T-helper 2 cell treated with Interferon-gamma antibody and Interleukin-4, amounts not matched to agents 5 μg/mL and 100 μg/mL, for 36 hours (primary cell): ENCODE measurements at regions not wholly inside any gene's neighbourhood (a gene's known extent, or its start where the extent isn't known, plus 50 kb on each side); places are given as distances from the start of the nearest gene placed in this dataset.
A peak's percentile ranks its signal among the peaks of the same experiment; 100 is the strongest.
"Not testable (repeated sequence)": the region's sequence is repeated elsewhere in the genome, so short reads cannot be mapped to it uniquely, and the experiment has no call there.

Experiments
- DNase-seq: peaks from one replicate; pipeline ENCODE4 v3.0.0; 2021; ENCODE audit warnings: low spot score
- H3K27ac Mint-ChIP-seq: one replicate; pipeline ENCODE4 v1.8.0; 2021; ENCODE audit warnings: mild to moderate bottlenecking, mixed read lengths
- H3K27me3 Mint-ChIP-seq: one replicate; pipeline ENCODE4 v1.8.0; 2021; ENCODE audit warnings: low read depth, mixed read lengths
- H3K36me3 Mint-ChIP-seq: one replicate; pipeline ENCODE4 v1.8.0; 2021; ENCODE audit warnings: low read depth, mixed read lengths
- H3K4me1 Mint-ChIP-seq: one replicate; pipeline ENCODE4 v1.8.0; 2021; ENCODE audit warnings: low read depth, mixed read lengths
- H3K4me3 Mint-ChIP-seq: one replicate; pipeline ENCODE4 v1.8.0; 2022; ENCODE audit warnings: mild to moderate bottlenecking, moderate library complexity, mixed read lengths
- H3K9me3 Mint-ChIP-seq: one replicate; pipeline ENCODE4 v1.8.0; 2021; ENCODE audit warnings: mixed read lengths

GRCh38 chr1:230568676-230569075 lies 73.6 kb upstream of the COG2 start:
- Mint-ChIP-seq H3K9me3 (no peaks in the 10 kb centered on the region), H3K36me3 (no peaks in the 10 kb centered on the region)

DNA sequence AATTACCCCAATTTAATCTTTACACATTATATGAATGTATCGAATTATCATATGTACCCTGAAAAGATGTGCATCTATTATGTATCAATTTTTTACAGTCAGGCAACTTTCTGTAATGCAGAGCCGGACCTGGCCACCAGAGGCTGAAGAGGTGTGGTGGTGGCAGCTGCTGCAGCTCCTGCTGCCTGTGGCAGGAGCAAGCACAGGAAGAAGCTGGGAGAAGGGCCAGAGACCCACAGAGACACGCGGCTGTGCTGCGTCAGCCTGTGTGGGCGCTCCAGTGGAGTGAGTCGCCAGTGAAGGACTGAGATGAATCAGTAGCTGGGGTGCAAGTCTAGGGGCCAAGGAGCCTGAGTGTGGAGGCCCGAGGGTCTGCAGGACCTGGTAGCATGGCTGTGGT lies 74.3 kb upstream of the COG2 start:
- Mint-ChIP-seq H3K4me3 (no peak overlapping the region), H3K27ac (no peak overlapping the region)
- DNase-seq = peak; percentile 33

More at GRCh38 chr1:230568676-230569075, 73.6 kb upstream of the COG2 start:
- Mint-ChIP-seq H3K27me3 (peaks cover 10% of the 10 kb centered on the region), H3K4me3 (no peak overlapping the region), H3K4me1 (peaks cover 2% of the 10 kb centered on the region), H3K27ac (no peak overlapping the region)
- no peak for DNase-seq

GRCh38 chr1:230567221-230567575 lies 75.1 kb upstream of the COG2 start:
- Mint-ChIP-seq H3K27me3 (peaks cover 14% of the 10 kb centered on the region), H3K36me3 (no peaks in the 10 kb centered on the region), H3K27ac (no peak overlapping the region), H3K4me1 (peaks cover 2% of the 10 kb centered on the region), H3K9me3 (no peaks in the 10 kb centered on the region), H3K4me3 (no peak overlapping the region)
- DNase-seq = no peak

More for the DNA sequence above, 74.3 kb upstream of the COG2 start:
- peaks cover 12% of the 10 kb centered on the region for H3K27me3 Mint-ChIP-seq
- H3K36me3 Mint-ChIP-seq = no peaks in the 10 kb centered on the region
- H3K9me3 Mint-ChIP-seq = no peaks in the 10 kb centered on the region
- peaks cover 2% of the 10 kb centered on the region for H3K4me1 Mint-ChIP-seq

- H3K27ac Mint-ChIP-seq, H3K36me3 Mint-ChIP-seq, DNase-seq, H3K4me1 Mint-ChIP-seq, H3K9me3 Mint-ChIP-seq, H3K4me3 Mint-ChIP-seq: not testable (repeated sequence)
- H3K27me3 Mint-ChIP-seq = peaks cover 11% of the 10 kb centered on the region
These were observed 75.6 kb upstream of the COG2 start for GRCh38 chr1:230566532-230567220.

GRCh38 chr1:230565141-230565540 lies 77.1 kb upstream of the COG2 start:
- Mint-ChIP-seq H3K9me3 (no peaks in the 10 kb centered on the region), H3K36me3 (no peaks in the 10 kb centered on the region), H3K27me3 (peaks cover 11% of the 10 kb centered on the region), H3K4me3 (no peak overlapping the region), H3K27ac (no peak overlapping the region), H3K4me1 (peaks cover 2% of the 10 kb centered on the region)
- DNase-seq = no peak

DNA sequence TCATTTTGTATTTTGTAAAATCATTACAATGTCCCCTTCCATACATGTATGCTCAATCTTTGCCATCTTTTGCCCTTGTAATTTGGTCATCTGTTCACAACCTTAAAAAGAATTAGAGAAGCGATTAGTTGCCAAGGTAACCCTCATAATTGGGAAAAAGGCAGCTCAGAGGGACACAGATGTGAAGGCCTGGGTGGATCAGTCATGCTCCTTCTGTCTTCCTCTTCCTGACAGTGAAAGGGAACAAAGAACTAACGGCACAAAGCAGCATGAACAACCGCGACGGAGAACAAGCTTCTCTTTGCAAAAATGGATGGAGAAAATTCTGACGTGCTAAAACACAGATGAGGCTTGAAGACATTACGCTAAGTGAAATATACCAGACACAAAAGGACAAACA lies 78.7 kb upstream of the COG2 start:
- Mint-ChIP-seq H3K36me3 (no peaks in the 10 kb centered on the region), H3K4me1 (peaks cover 2% of the 10 kb centered on the region), H3K4me3 (no peak overlapping the region), H3K9me3 (no peaks in the 10 kb centered on the region), H3K27me3 (peaks cover 11% of the 10 kb centered on the region), H3K27ac (no peak overlapping the region)
- DNase-seq = no peak

DNA sequence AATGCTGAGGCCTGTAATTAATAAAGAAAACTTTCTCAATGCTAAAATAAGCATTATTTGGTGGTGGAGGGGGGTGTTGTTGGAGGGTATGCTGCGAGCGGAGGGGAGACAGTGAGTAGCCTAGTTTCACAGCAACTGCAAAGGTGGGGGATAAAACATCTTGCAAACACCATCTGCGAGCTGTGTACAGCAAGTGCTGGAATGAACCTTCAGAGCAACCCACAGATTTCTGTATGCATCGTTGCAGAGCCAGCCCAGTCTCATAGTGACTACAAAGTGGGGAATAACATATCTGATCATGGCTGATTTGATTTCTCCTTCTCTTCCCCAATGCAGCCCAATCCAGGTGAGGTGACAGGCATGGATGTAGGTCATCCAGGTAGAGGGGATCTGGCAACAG lies 80.7 kb upstream of the COG2 start:
- no peak for DNase-seq
- H3K9me3 Mint-ChIP-seq = no peaks in the 10 kb centered on the region
- no peaks in the 10 kb centered on the region for H3K36me3 Mint-ChIP-seq
- no peak overlapping the region for H3K4me3 Mint-ChIP-seq
- H3K27me3 Mint-ChIP-seq = peaks cover 11% of the 10 kb centered on the region
- no peak overlapping the region for H3K27ac Mint-ChIP-seq
- no peaks in the 10 kb centered on the region for H3K4me1 Mint-ChIP-seq

- H3K4me3 Mint-ChIP-seq = no peak overlapping the region
- peaks cover 9% of the 10 kb centered on the region for H3K27me3 Mint-ChIP-seq
- no peaks in the 10 kb centered on the region for H3K9me3 Mint-ChIP-seq
- DNase-seq = no peak
- H3K4me1 Mint-ChIP-seq = no peaks in the 10 kb centered on the region
- no peaks in the 10 kb centered on the region for H3K36me3 Mint-ChIP-seq
- no peak overlapping the region for H3K27ac Mint-ChIP-seq
These were observed 84.0 kb upstream of the COG2 start for GRCh38 chr1:230558324-230558723.

DNA sequence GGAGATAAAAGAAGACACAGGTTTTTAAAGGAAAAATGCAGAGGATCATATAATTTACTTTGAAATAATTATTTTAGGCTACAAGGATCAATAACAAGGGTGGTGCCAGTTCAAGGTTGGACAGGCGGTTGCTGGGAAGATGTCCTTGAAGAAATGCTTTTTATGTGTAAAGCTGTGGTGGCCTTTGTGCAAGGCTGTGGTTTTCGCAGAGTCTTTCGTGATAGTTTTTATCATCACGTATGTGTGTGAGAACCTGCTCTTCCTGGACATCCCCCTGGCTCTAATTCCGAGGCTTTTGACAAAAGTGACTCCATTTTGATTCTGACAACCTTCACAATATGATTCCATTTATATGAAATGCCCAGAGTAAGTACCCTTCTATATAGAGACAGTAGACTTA lies 85.8 kb upstream of the COG2 start:
- H3K27me3 Mint-ChIP-seq = peaks cover 9% of the 10 kb centered on the region
- no peak overlapping the region for H3K27ac Mint-ChIP-seq

DNA sequence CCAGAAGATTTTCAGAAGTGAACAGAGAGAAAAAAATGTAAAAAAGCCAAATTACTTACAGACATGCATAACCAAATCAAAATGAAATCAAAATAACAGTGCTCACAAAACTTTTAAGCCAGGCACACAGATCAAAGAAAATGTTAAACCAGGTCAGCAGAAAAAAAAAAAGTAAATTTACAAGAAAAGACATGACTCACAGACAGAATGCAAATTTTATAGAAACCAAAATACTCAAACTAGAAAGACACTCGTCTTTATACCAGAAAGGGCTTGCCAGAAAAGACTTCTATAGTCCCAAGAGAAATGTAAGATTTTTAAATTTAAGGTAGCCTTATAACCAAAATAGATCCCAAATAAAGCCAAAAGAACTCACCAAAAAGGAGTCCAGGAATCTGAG lies 86.5 kb upstream of the COG2 start:
- Mint-ChIP-seq H3K27me3 (peaks cover 9% of the 10 kb centered on the region), H3K9me3 (no peaks in the 10 kb centered on the region), H3K36me3 (no peaks in the 10 kb centered on the region), H3K27ac (no peak overlapping the region), H3K4me1 (no peaks in the 10 kb centered on the region), H3K4me3 (no peak overlapping the region)
- DNase-seq = no peak

More for the DNA sequence above, 85.8 kb upstream of the COG2 start:
- no peaks in the 10 kb centered on the region for H3K4me1 Mint-ChIP-seq
- no peaks in the 10 kb centered on the region for H3K9me3 Mint-ChIP-seq
- DNase-seq = no peak
- no peaks in the 10 kb centered on the region for H3K36me3 Mint-ChIP-seq
- no peak overlapping the region for H3K4me3 Mint-ChIP-seq

DNA sequence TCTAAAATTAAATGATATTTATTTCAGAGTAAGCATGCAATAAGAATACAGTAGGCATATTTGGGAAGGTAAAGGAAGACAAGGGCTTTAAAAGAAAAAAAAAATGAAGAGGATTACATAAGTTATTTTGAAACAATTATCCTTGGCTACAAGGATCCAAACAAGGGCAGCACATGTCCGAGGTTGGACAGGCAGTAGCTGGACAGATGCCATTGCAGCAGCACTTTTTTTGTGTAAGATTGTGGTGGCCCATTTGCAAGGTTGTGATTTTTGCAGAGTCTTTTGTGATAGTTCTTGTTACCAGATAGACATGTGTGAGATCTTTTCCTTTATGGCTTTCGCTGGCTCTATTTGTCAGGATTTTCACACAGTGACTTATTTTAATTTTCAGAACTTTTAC lies 89.4 kb upstream of the COG2 start:
- H3K4me3 Mint-ChIP-seq = no peak overlapping the region
- H3K27ac Mint-ChIP-seq = no peak overlapping the region
- H3K36me3 Mint-ChIP-seq = no peaks in the 10 kb centered on the region
- peaks cover 9% of the 10 kb centered on the region for H3K27me3 Mint-ChIP-seq
- no peaks in the 10 kb centered on the region for H3K4me1 Mint-ChIP-seq
- no peak for DNase-seq
- no peaks in the 10 kb centered on the region for H3K9me3 Mint-ChIP-seq

DNA sequence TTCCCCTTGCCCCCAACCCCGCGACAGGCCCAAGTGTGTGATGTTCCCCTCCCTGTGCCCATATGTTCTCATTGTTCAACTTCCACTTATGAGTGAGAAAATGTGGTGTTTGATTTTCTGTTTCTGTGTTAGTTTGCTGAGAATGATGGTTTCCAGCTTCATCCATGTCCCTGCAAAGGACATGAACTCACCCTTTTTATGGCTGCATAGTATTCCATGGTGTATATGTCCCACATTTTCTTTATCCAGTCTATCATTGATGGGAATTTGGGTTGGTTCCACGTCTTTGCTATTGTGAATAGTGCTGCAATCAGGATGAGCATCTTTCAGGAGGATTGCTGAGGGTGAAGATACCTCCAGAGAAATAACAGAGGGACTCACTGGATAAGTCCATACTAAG lies 91.3 kb upstream of the COG2 start:
- H3K27ac Mint-ChIP-seq, H3K4me3 Mint-ChIP-seq, H3K36me3 Mint-ChIP-seq, H3K9me3 Mint-ChIP-seq, DNase-seq, H3K27me3 Mint-ChIP-seq, H3K4me1 Mint-ChIP-seq: not testable (repeated sequence)

DNA sequence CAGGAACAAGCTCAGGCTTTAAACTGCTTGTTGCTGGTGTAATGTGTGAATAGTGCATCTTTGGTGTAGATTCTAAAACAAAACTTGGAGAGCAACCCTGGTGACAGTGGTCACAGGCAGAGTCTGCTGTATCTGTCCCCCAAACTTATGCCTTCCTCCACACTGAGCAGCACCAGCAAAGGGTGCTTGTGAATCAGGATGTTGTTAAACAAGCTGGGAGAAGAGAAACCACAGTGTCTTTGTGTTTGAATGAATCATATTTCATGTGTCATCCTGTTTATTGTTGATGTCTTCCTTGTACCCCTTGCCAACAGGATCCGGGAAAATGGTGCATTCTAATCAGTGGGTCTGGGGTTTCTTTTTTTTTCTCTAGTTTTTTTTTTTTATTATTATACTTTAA lies 91.9 kb upstream of the COG2 start:
- DNase-seq = no peak
- H3K4me1 Mint-ChIP-seq = no peaks in the 10 kb centered on the region
- H3K4me3 Mint-ChIP-seq = no peak overlapping the region

DNA sequence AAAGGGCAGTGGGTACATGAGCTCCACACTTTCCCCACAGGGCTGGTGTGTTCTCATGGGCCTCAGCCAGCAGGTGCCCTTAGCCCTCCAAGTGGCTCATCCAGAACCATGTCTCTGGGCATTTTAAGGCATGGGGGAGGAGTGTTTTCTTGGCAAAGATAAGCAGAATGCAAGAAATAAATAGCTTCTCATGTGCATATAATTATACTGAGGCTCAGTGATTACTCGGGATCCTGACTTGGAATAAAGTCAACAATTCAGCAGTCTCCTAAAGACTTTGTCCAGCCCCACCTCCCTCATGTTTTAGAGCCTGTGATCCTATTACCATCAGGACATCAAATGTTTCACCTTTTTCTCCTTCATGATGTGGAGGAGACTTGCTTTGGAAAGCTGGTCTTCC lies 92.7 kb upstream of the COG2 start:
- Mint-ChIP-seq H3K4me3 (no peak overlapping the region), H3K36me3 (no peaks in the 10 kb centered on the region), H3K4me1 (no peaks in the 10 kb centered on the region), H3K9me3 (no peaks in the 10 kb centered on the region), H3K27ac (no peak overlapping the region), H3K27me3 (peaks cover 7% of the 10 kb centered on the region)
- no peak for DNase-seq

More for the DNA sequence above, 91.9 kb upstream of the COG2 start:
- H3K27ac Mint-ChIP-seq = no peak overlapping the region
- peaks cover 7% of the 10 kb centered on the region for H3K27me3 Mint-ChIP-seq
- H3K9me3 Mint-ChIP-seq = no peaks in the 10 kb centered on the region
- no peaks in the 10 kb centered on the region for H3K36me3 Mint-ChIP-seq

GRCh38 chr1:230548997-230549396 lies 93.3 kb upstream of the COG2 start:
- no peak overlapping the region for H3K4me3 Mint-ChIP-seq
- DNase-seq = no peak
- H3K27ac Mint-ChIP-seq = no peak overlapping the region
- no peaks in the 10 kb centered on the region for H3K36me3 Mint-ChIP-seq
- H3K27me3 Mint-ChIP-seq = peaks cover 3% of the 10 kb centered on the region
- H3K9me3 Mint-ChIP-seq = no peaks in the 10 kb centered on the region
- no peaks in the 10 kb centered on the region for H3K4me1 Mint-ChIP-seq
